IMR-90 (cell line): ENCODE measurements at regions not wholly inside any gene's neighbourhood (a gene's known extent, or its start where the extent isn't known, plus 50 kb on each side); places are given as distances from the start of the nearest gene placed in this dataset.

ENCODE experiments used
- ATAC-seq: fragments of 200-7000 bp; cut with Tn5 transposase; 2 replicates; pipeline ENCODE4 v1.9.1; 2020; ENCODE audit warnings: low read depth, mild to moderate bottlenecking, moderate library complexity
- BruUV-seq: library from RNA; stranded (reverse); fragments of 400-500 nt; replicated peaks from 2 replicates; lab custom pipeline; 2021; lab: Mats Ljungman, UMichigan
- CTCF ChIA-PET: fragments of 300-600 bp; formaldehyde crosslinking; extraction: SDS; loops from one replicate; lab custom pipeline; 2021; ENCODE audit warnings: antibody characterized with exemption; lab: Yijun Ruan, JAX
- POLR2A ChIA-PET: fragments of 300-600 bp; sonication (Branson Sonifier 250); formaldehyde crosslinking; loops from one replicate; lab custom pipeline; 2022; ENCODE audit warnings: antibody characterized with exemption; ENCODE audit not compliant: unreplicated experiment; lab: Charles Lee
- DNase-seq: peaks from one replicate; pipeline ENCODE4 v3.0.0; 2013
- H2AFZ ChIP-seq: replicated peaks from 2 replicates; pipeline ENCODE3; 2013; ENCODE audit warnings: low read length, mild to moderate bottlenecking; ENCODE audit not compliant: poor library complexity
- H2AK5ac ChIP-seq: 2 replicates; pipeline ENCODE4 v1.6.1; 2013; ENCODE audit warnings: low read depth, low read length, inconsistent platforms
- H2AK9ac ChIP-seq: replicated peaks from 2 replicates; pipeline ENCODE3; 2013; ENCODE audit warnings: mild to moderate bottlenecking, low read depth, low read length, moderate library complexity; ENCODE audit not compliant: poor library complexity
- H2BK120ac ChIP-seq: 2 replicates; pipeline ENCODE4 v1.6.1; 2013; ENCODE audit warnings: low read depth, low read length, inconsistent platforms
- H2BK15ac ChIP-seq: 3 replicates; pipeline ENCODE4 v1.6.1; 2013; ENCODE audit warnings: low read depth, low read length, inconsistent platforms
- H2BK20ac ChIP-seq: 2 replicates; pipeline ENCODE4 v1.6.1; 2013; ENCODE audit warnings: low read depth, mild to moderate bottlenecking, inconsistent platforms, low read length, moderate library complexity
- H2BK5ac ChIP-seq: 2 replicates; pipeline ENCODE4 v1.6.1; 2013; ENCODE audit warnings: mild to moderate bottlenecking, low read depth, low read length, inconsistent platforms; ENCODE audit not compliant: poor library complexity, severe bottlenecking
- H3K14ac ChIP-seq: replicated peaks from 2 replicates; pipeline ENCODE4 v1.6.1; 2013; ENCODE audit warnings: low read depth, low read length, inconsistent platforms
- H3K18ac ChIP-seq: 2 replicates; pipeline ENCODE4 v1.6.1; 2013; ENCODE audit warnings: low read depth, low read length, control low read depth
- H3K23ac ChIP-seq: 2 replicates; pipeline ENCODE4 v1.6.1; 2013; ENCODE audit warnings: low read depth, low read length, inconsistent platforms
- H3K27ac ChIP-seq: 2 replicates; pipeline ENCODE4 v1.5.1; 2013; ENCODE audit warnings: mild to moderate bottlenecking, control low read depth, low read length; ENCODE audit not compliant: insufficient read depth
- H3K27me3 ChIP-seq: 2 replicates; pipeline ENCODE4 v1.6.1; 2013; ENCODE audit warnings: low read length; ENCODE audit not compliant: control insufficient read depth, insufficient read depth
- H3K36me3 ChIP-seq: 2 replicates; pipeline ENCODE4 v1.6.1; 2013; ENCODE audit warnings: low read length, mixed read lengths; ENCODE audit not compliant: control insufficient read depth, insufficient read depth
- H3K4ac ChIP-seq: 2 replicates; pipeline ENCODE4 v1.6.1; 2013; ENCODE audit warnings: low read depth, low read length, inconsistent platforms
- H3K4me1 ChIP-seq: 2 replicates; pipeline ENCODE4 v1.6.1; 2013; ENCODE audit warnings: low read length, mixed read lengths; ENCODE audit not compliant: control insufficient read depth, insufficient read depth
- H3K4me2 ChIP-seq: 2 replicates; pipeline ENCODE4 v1.6.1; 2013; ENCODE audit warnings: low read depth, mild to moderate bottlenecking, control low read depth, low read length, moderate library complexity
- H3K4me3 ChIP-seq: 2 replicates; pipeline ENCODE4 v1.5.1; 2013; ENCODE audit warnings: low read depth, mild to moderate bottlenecking, control low read depth, low read length, moderate library complexity; ENCODE audit not compliant: insufficient read depth
- H3K56ac ChIP-seq: 2 replicates; pipeline ENCODE4 v1.6.1; 2013; ENCODE audit warnings: low read length, inconsistent platforms; ENCODE audit not compliant: insufficient read depth; ENCODE audit errors: extremely low read depth
- H3K79me1 ChIP-seq, 2 experiments: 2 replicates each; pipeline ENCODE4 v1.6.1; 2013; ENCODE audit warnings: low read length in 2 of 2, inconsistent platforms in 1 of 2, low read depth in 1 of 2
- H3K9ac ChIP-seq: 2 replicates; pipeline ENCODE4 v1.6.1; 2013; ENCODE audit warnings: low read depth, low read length, control low read depth
- H3K9me1 ChIP-seq: 2 replicates; pipeline ENCODE4 v1.6.1; 2013; ENCODE audit warnings: low read length, inconsistent platforms; ENCODE audit not compliant: insufficient read depth
- H3K9me3 ChIP-seq: 2 replicates; pipeline ENCODE4 v1.6.1; 2013; ENCODE audit warnings: low read length; ENCODE audit not compliant: control insufficient read depth, insufficient read depth
- H4K20me1 ChIP-seq: 2 replicates; pipeline ENCODE4 v1.6.1; 2013; ENCODE audit warnings: low read length, inconsistent platforms; ENCODE audit not compliant: insufficient read depth
- H4K5ac ChIP-seq: 2 replicates; pipeline ENCODE4 v1.6.1; 2013; ENCODE audit warnings: mild to moderate bottlenecking, low read depth, low read length, control low read depth
- H4K8ac ChIP-seq, 2 experiments: 2 replicates each; pipeline ENCODE4 v1.6.1; 2013; ENCODE audit warnings: low read depth in 2 of 2, low read length in 2 of 2, control low read depth in 1 of 2, inconsistent platforms in 1 of 2
- H4K91ac ChIP-seq: 2 replicates; pipeline ENCODE4 v1.6.1; 2013; ENCODE audit warnings: low read depth, low read length, inconsistent platforms; ENCODE audit not compliant: insufficient read depth
- BHLHE40 ChIP-seq: fragments of 150-350 bp; IDR thresholded peaks from 2 replicates; pipeline ENCODE4 v1.6.1; 2016; ENCODE audit warnings: mild to moderate bottlenecking, low read depth, low read length
- CEBPB ChIP-seq: IDR thresholded peaks from 2 replicates; pipeline ENCODE4 v1.6.1; 2012; ENCODE audit warnings: low read depth, low read length, improper control_type of control experiment
- CHD1 ChIP-seq: IDR thresholded peaks from 2 replicates; pipeline ENCODE4 v1.6.1; 2012; ENCODE audit warnings: low read depth, low read length, improper control_type of control experiment
- CTCF ChIP-seq: conservative IDR thresholded peaks from 2 replicates; pipeline ENCODE4 v1.5.1; 2012; ENCODE audit warnings: mild to moderate bottlenecking, low read depth, low read length, improper control_type of control experiment
- MAFK ChIP-seq: IDR thresholded peaks from 2 replicates; pipeline ENCODE4 v1.6.1; 2012; ENCODE audit warnings: low read depth, low read length, improper control_type of control experiment
- NFE2L2 ChIP-seq: fragments of 150-350 bp; IDR thresholded peaks from 2 replicates; pipeline ENCODE4 v1.6.1; 2016; ENCODE audit warnings: low read depth, mild to moderate bottlenecking, low read length
- RAD21 ChIP-seq: IDR thresholded peaks from 2 replicates; pipeline ENCODE4 v1.6.1; 2012; ENCODE audit warnings: low read length, improper control_type of control experiment
- RCOR1 ChIP-seq: IDR thresholded peaks from 2 replicates; pipeline ENCODE4 v1.6.1; 2012; ENCODE audit warnings: mild to moderate bottlenecking, low read length, improper control_type of control experiment; ENCODE audit not compliant: insufficient replicate concordance
- RFX5 ChIP-seq: IDR thresholded peaks from 2 replicates; pipeline ENCODE4 v1.8.0; 2012; ENCODE audit warnings: low read depth, mild to moderate bottlenecking, low read length, moderate library complexity
- WGBS, 2 experiments: methylation state at CpG; one replicate each; pipeline versions ENCODE4 v1.1.5 to v1.1.7; 2013; ENCODE audit warnings: missing lambda C conversion rate in 2 of 2; ENCODE audit not compliant: insufficient read length in 1 of 2; ENCODE audit errors: extremely low coverage in 2 of 2; 5-methylcytosine and 5-hydroxymethylcytosine counted together
- dilution Hi-C: fragments of 300-500 bp; cut with HindIII; formaldehyde crosslinking; loops from one replicate; pipeline ENCODE4 v1.14.3; 2018; ENCODE audit warnings: low sequenced_read_pairs; ENCODE audit not compliant: unreplicated experiment
- in situ Hi-C: fragments of 300-500 bp; cut with MboI; formaldehyde crosslinking; loops from 3 replicates; pipeline ENCODE4 v1.14.3; 2019; ENCODE audit warnings: low sequenced_read_pairs, inconsistent platforms, mixed read lengths
- intact Hi-C: fragments of 100-400 bp; cut with micrococcal nuclease; formaldehyde crosslinking; loops from 2 replicates; pipeline ENCODE4 v1.10.0; 2022

- ATAC-seq: peak; percentile 32; the same call in 1 of the 2 replicates
- Histone ChIP-seq H2AK9ac (no peak overlapping the region), H2BK120ac (no peak overlapping the region), H3K23ac (no peak overlapping the region), H2AFZ (no peak overlapping the region), H2BK20ac (no peak overlapping the region), H4K8ac (no peak overlapping the region), H3K9me3 (no peaks in the 10 kb centered on the region), H4K20me1 (no peaks in the 10 kb centered on the region), H2BK5ac (no peak overlapping the region), H3K9me1 (no peaks in the 10 kb centered on the region), H3K4me3 (no peak overlapping the region), H3K14ac (no peak overlapping the region), H3K9ac (no peak overlapping the region), H3K27ac (no peak overlapping the region), H3K36me3 (no peaks in the 10 kb centered on the region), H2AK5ac (no peak overlapping the region), H4K5ac (no peak overlapping the region), H3K79me1 (no peaks in the 10 kb centered on the region), H3K56ac (no peak overlapping the region), H3K4ac (no peak overlapping the region), H3K27me3 (peaks cover 9% of the 10 kb centered on the region), H2BK15ac (no peak overlapping the region), H3K4me1 (no peaks in the 10 kb centered on the region), H3K4me2 (no peak overlapping the region), H3K18ac (no peak overlapping the region), H4K91ac (no peak overlapping the region)
- TF ChIP-seq RCOR1 (no peak), CEBPB (no peak), RAD21 (no peak), RFX5 (no peak), CHD1 (no peak), NFE2L2 (no peak), CTCF (no peak), BHLHE40 (no peak), MAFK (no peak)
- WGBS, 2 experiments: no CpG with 5 or more reads among the region's 1 CpG
- peak; percentile 52 for DNase-seq
- dilution Hi-C loops: no loop called here
- intact Hi-C loops: no loop called here
- in situ Hi-C loops: no loop called here
- BruUV-seq: no TSS peak
- ChIA-PET CTCF (no interaction called here), POLR2A (interaction anchor here (0.6 kb wide), 1 partner anchor 216 kb away, joined by 14 read pairs; no protein-coding TSS in a partner anchor)
Observed at GRCh38 chr18:55083461-55083860, 124.2 kb upstream of the CCDC68 start.
